PC-3 (cell line): ENCODE measurements at regions not wholly inside any gene's neighbourhood (a gene's known extent, or its start where the extent isn't known, plus 50 kb on each side); places are given as distances from the start of the nearest gene placed in this dataset.
"Not testable (repeated sequence)": the region's sequence is repeated elsewhere in the genome, so short reads cannot be mapped to it uniquely, and the experiment has no call there.

Experiments used
- ATAC-seq: fragments of 200-7000 bp; cut with Tn5 transposase; 2 replicates; pipeline ENCODE4 v1.9.1; 2020; ENCODE audit warnings: mild to moderate bottlenecking, moderate library complexity
- BruUV-seq: library from RNA; stranded (reverse); fragments of 400-500 nt; replicated peaks from 2 replicates; lab custom pipeline; 2021; lab: Mats Ljungman, UMichigan
- CTCF ChIA-PET: fragments of 300-600 bp; sonication (Branson Sonifier 250); formaldehyde crosslinking; loops from one replicate; lab custom pipeline; 2022; ENCODE audit warnings: antibody characterized with exemption; lab: Charles Lee
- POLR2A ChIA-PET: fragments of 300-600 bp; sonication (Branson Sonifier 250); formaldehyde crosslinking; loops from one replicate; lab custom pipeline; 2022; ENCODE audit warnings: antibody characterized with exemption; ENCODE audit not compliant: unreplicated experiment; lab: Charles Lee
- DNase-seq: peaks from one replicate; pipeline ENCODE4 v3.0.0-alpha.2; 2015
- H2AFZ ChIP-seq: fragments of 300-600 bp; sonication (generic); 2 replicates; pipeline ENCODE4 v1.6.0; 2016; ENCODE audit warnings: antibody characterized with exemption, low read length
- H3F3A ChIP-seq: fragments of 300-600 bp; sonication (generic); one replicate; pipeline ENCODE4 v1.6.0; 2017; ENCODE audit warnings: antibody characterized with exemption, low read length, control low read depth, mild to moderate bottlenecking; ENCODE audit not compliant: unreplicated experiment
- H3K27ac ChIP-seq: fragments of 300-600 bp; sonication (generic); 2 replicates; pipeline ENCODE4 v1.5.1; 2016; ENCODE audit warnings: mild to moderate bottlenecking, low read length
- H3K27me3 ChIP-seq: fragments of 300-600 bp; sonication (generic); 2 replicates; pipeline ENCODE4 v1.6.1; 2016; ENCODE audit warnings: low read length, mixed read lengths
- H3K36me3 ChIP-seq: fragments of 300-600 bp; sonication (generic); 2 replicates; pipeline ENCODE4 v1.6.1; 2016; ENCODE audit warnings: low read depth, mixed run types, low read length, mixed read lengths
- H3K4me1 ChIP-seq: fragments of 300-600 bp; sonication (generic); 2 replicates; pipeline ENCODE4 v1.5.1; 2016; ENCODE audit warnings: low read length; ENCODE audit not compliant: insufficient read depth
- H3K4me2 ChIP-seq: fragments of 300-600 bp; sonication (generic); 2 replicates; pipeline ENCODE4 v1.6.0; 2016; ENCODE audit warnings: low read length
- H3K4me3 ChIP-seq: fragments of 300-600 bp; sonication (generic); 2 replicates; pipeline ENCODE4 v1.5.1; 2016; ENCODE audit warnings: mild to moderate bottlenecking, low read length, mixed read lengths
- H3K79me2 ChIP-seq: fragments of 300-600 bp; sonication (generic); 2 replicates; pipeline ENCODE4 v1.6.1; 2017; ENCODE audit warnings: low read length, mixed read lengths
- H3K9ac ChIP-seq: fragments of 300-600 bp; sonication (generic); 2 replicates; pipeline ENCODE4 v1.6.0; 2016; ENCODE audit warnings: mild to moderate bottlenecking, low read length
- H3K9me2 ChIP-seq: fragments of 300-600 bp; sonication (generic); replicated peaks from 2 replicates; pipeline ENCODE4 v1.6.1; 2016; ENCODE audit warnings: mixed run types, low read length, mixed read lengths
- H3K9me3 ChIP-seq: fragments of 300-600 bp; sonication (generic); 2 replicates; pipeline ENCODE4 v1.6.1; 2016; ENCODE audit warnings: low read length, mixed read lengths
- H4K20me1 ChIP-seq: fragments of 300-600 bp; sonication (generic); 2 replicates; pipeline ENCODE4 v1.6.1; 2016; ENCODE audit warnings: low read length, mixed read lengths
- EZH2phosphoT487 ChIP-seq: fragments of 300-600 bp; sonication (generic); IDR thresholded peaks from 2 replicates; pipeline ENCODE4 v1.6.1; 2018; ENCODE audit warnings: mild to moderate bottlenecking, antibody characterized with exemption, low read length, borderline replicate concordance
- intact Hi-C: fragments of 100-400 bp; cut with micrococcal nuclease; formaldehyde crosslinking; loops from 2 replicates; pipeline ENCODE4 v1.9.0; 2023
- TF ChIP-seq, protein P1 (sequence below): fragments of 300-600 bp; sonication (generic); conservative IDR thresholded peaks from 2 replicates; pipeline ENCODE4 v1.5.1; 2017; ENCODE audit warnings: antibody characterized with exemption, low read depth, mild to moderate bottlenecking, low read length

DNA sequence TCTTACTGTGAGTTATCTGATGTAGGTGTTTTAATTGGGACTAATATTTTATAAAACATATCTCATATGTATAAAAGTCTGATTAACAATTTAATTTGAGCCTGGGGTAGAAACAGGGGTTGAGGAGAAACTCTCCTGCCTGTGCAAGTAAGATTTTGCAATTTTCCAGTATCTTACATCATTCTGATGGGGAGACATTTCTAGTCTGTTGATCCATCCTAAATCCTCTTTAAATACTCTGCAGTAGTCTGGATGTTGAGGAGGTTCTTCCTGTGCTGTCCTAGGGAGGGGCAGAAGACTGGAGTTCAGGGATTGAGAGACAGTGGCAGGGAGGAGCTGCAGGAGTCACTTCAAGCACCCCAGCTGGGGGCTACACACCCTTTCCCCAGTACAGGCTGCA, 287.8 kb downstream of the ADGRD1 start:
- no peaks in the 10 kb centered on the region for H3K9me3 ChIP-seq
- no peak for DNase-seq
- H3F3A ChIP-seq, result no peaks in the 10 kb centered on the region
- no peak overlapping the region for H3K4me2 ChIP-seq
- no peak overlapping the region for H3K27ac ChIP-seq
- no peaks in the 10 kb centered on the region for H3K9me2 ChIP-seq
- H3K36me3 ChIP-seq, result no peaks in the 10 kb centered on the region
- H3K4me1 ChIP-seq, result no peaks in the 10 kb centered on the region
- H3K27me3 ChIP-seq, result peaks cover 15% of the 10 kb centered on the region; the same call in 1 of the 2 replicates
- BruUV-seq, result no TSS peak
- no peak for TF ChIP-seq EZH2phosphoT487
- H3K4me3 ChIP-seq, result no peak overlapping the region
- no peaks in the 10 kb centered on the region for H4K20me1 ChIP-seq
- ChIA-PET POLR2A (no interaction called here), CTCF (no interaction called here)
- no peak overlapping the region for H2AFZ ChIP-seq
- no peak for ATAC-seq
- H3K9ac ChIP-seq, result no peak overlapping the region
- intact Hi-C loops, result no loop called here
- H3K79me2 ChIP-seq, result no peaks in the 10 kb centered on the region

- Histone ChIP-seq H3K4me3 (no peak overlapping the region), H3K79me2 (no peaks in the 10 kb centered on the region), H3K9ac (no peak overlapping the region), H2AFZ (no peak overlapping the region), H3K4me1 (no peaks in the 10 kb centered on the region), H3K27ac (no peak overlapping the region), H3K9me2 (no peaks in the 10 kb centered on the region), H3K4me2 (no peak overlapping the region), H3K9me3 (no peaks in the 10 kb centered on the region), H3F3A (no peaks in the 10 kb centered on the region), H3K27me3 (peaks cover 25% of the 10 kb centered on the region), H4K20me1 (no peaks in the 10 kb centered on the region), H3K36me3 (no peaks in the 10 kb centered on the region)
- intact Hi-C loops, result no loop called here
- DNase-seq (peak; percentile 37), ATAC-seq (no peak)
- TF ChIP-seq, protein P1, sequence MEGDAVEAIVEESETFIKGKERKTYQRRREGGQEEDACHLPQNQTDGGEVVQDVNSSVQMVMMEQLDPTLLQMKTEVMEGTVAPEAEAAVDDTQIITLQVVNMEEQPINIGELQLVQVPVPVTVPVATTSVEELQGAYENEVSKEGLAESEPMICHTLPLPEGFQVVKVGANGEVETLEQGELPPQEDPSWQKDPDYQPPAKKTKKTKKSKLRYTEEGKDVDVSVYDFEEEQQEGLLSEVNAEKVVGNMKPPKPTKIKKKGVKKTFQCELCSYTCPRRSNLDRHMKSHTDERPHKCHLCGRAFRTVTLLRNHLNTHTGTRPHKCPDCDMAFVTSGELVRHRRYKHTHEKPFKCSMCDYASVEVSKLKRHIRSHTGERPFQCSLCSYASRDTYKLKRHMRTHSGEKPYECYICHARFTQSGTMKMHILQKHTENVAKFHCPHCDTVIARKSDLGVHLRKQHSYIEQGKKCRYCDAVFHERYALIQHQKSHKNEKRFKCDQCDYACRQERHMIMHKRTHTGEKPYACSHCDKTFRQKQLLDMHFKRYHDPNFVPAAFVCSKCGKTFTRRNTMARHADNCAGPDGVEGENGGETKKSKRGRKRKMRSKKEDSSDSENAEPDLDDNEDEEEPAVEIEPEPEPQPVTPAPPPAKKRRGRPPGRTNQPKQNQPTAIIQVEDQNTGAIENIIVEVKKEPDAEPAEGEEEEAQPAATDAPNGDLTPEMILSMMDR, result no peak
- ChIA-PET POLR2A (no interaction called here), CTCF (no interaction called here)
- BruUV-seq, result no TSS peak
Measured at GRCh38 chr12:131242741-131243496, 289.2 kb downstream of the ADGRD1 start.

- H3K9me3 ChIP-seq, H3K79me2 ChIP-seq, intact Hi-C loops, H3K9me2 ChIP-seq, H3K36me3 ChIP-seq, H4K20me1 ChIP-seq, ATAC-seq, H3K4me3 ChIP-seq, POLR2A ChIA-PET, DNase-seq, H3K27ac ChIP-seq, H3F3A ChIP-seq, H3K9ac ChIP-seq, BruUV-seq, H2AFZ ChIP-seq, CTCF ChIA-PET, H3K4me2 ChIP-seq, H3K4me1 ChIP-seq: not testable (repeated sequence)
- H3K27me3 ChIP-seq, result peaks cover 31% of the 10 kb centered on the region
Measured at GRCh38 chr12:131244157-131244688, 290.5 kb downstream of the ADGRD1 start.

- DNase-seq, H3K9me3 ChIP-seq, POLR2A ChIA-PET, ATAC-seq, H3K4me3 ChIP-seq, H4K20me1 ChIP-seq, H3K79me2 ChIP-seq, intact Hi-C loops, H2AFZ ChIP-seq, H3K4me1 ChIP-seq, H3K27ac ChIP-seq, H3K9ac ChIP-seq, H3K9me2 ChIP-seq, CTCF ChIA-PET, H3F3A ChIP-seq, H3K36me3 ChIP-seq, BruUV-seq, H3K4me2 ChIP-seq: not testable (repeated sequence)
- peaks cover 36% of the 10 kb centered on the region for H3K27me3 ChIP-seq
Measured at GRCh38 chr12:131245161-131245560, 291.5 kb downstream of the ADGRD1 start.
